Embryonic facial prominence (tissue), 1 donor: ENCODE measurements at regions not wholly inside any gene's neighbourhood (a gene's known extent, or its start where the extent isn't known, plus 50 kb on each side); places are given as distances from the start of the nearest gene placed in this dataset.
"Not testable (repeated sequence)": the region's sequence is repeated elsewhere in the genome, so short reads cannot be mapped to it uniquely, and the experiment has no call there.

ENCODE experiments used
- DNase-seq: peaks from one replicate; pipeline ENCODE4 v3.0.0-alpha.2; 2016; ENCODE audit errors: extremely low spot score

DNA sequence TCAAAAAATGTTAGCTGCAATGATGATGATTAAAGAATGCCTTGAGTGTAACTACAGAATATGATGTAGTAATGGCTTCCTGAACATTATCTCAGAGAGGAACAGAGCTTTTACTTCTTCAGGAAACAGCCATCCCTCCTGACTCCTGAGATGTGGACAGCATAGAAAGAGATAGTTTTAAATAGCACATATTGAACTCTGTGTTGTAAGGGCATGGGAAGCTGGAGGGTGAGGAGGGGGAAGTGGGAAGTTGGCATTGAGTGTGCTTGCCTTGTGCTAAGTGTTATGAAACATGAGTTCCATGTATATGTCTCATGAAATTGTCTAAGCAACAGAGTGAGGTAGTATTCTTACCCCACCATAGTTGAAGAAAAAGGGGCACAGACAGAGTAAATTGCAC lies 161.5 kb upstream of the SLC28A3 start:
- no peak for DNase-seq

DNA sequence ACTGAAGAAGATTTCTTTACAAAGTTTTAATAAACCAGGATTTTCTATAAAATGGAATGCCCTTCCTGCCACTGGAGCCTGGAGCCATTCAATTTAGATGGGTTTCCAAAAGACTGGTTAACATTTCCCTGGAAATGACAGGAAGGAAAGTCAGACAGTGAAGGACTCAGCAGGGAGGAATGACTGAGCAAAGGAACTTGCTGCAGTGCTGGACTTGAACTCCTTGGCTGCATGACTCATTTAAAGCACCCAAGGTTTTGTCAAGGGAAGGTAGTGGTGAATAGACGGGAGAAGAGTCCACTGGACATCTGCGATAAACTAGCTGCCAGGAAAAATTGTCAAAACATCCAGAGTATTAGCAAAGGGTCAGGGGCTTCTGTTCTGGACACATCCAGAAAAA lies 163.8 kb upstream of the SLC28A3 start:
- DNase-seq: no peak

DNA sequence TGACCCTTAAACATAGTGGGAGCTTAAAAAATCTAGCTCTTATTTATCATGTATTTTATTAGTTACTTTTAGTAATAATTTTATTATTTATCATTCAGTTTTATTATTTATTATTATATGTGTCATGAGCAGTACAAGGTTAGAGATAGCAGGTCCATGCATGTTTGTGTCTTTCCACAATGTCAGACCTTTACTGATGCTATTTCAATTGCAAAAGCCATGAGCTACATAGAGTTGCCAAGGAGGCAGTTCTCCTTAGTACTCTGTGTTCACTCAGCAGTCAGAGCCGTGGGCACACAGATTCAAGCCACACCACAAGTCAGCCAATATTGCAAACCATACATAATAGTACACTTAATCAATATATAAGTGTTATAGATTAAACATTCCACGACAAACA lies 157.9 kb upstream of the NTRK2 start:
- no peak for DNase-seq

DNA sequence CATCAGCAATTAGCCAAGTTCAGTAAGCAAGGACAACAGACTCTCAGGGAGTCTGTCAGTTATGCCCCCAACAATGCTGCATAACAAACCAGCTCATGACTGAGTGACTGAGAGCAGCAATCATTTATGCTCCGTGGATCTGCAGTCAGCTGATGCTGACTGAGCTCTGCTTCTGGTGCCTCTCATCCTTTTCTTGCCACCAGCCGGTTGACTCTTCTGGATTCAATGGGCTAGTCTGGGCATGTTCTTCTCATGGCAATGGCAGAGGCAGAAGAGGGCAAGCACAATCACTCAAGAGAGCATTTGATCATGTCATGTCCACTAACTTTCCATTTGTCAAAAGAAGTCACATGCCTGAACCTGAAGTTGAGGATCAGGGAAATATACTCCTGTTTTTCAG lies 157.0 kb upstream of the NTRK2 start:
- DNase-seq: no peak

DNA sequence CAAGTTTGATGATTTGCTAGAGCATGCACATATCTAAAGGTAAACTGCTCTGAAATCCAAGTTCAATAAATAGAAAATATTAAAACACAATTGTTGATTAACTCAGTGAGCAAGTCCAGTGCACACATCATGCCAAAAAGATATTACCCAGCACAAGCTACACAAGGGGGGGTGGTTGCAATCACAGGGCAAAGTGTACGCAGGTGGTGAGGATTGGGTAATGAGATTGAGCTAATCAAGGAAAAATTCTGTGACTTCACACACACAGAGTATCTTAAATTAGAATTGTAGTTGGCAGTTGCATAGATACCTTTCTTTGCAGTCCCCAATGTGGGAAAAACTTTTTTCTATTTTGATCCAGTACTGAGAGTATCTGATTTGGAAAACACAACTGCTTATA lies 156.1 kb upstream of the NTRK2 start:
- no peak for DNase-seq

DNA sequence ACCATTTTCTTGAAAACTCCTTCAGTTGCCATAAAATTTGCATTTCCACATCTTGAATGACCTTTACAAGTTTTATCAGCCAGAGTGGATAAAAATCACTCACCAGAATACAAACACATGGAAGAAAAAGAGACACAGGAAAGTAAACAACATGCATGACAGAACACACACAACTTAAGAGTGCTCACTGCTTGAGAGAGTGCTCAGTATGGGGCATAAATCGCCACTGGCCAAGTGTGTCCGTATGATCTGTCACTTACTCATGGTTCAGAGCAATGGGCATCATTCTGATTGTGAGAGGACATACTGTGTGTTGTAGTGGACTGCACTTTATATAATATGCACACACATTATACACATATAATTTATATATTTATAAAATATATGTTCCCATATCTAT lies 155.6 kb upstream of the NTRK2 start:
- no peak for DNase-seq

DNA sequence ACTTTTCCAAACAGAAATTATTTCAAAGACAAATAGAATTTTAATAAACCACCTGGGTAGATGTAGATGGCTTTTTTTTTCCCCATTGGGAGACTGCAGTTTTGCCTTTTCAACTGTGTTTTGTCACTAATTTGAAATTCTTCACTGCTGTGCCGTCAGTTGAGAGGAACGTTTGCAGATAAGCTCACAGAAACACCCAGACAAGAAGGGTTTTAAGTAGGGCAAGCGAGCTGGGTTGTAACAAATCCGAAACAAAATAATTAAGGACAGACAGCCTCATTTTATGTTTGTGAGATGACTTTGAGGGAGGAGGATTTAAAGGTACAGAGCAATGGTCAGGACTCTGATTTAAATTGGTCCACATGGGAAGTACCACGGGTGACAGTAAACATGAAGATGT lies 155.1 kb upstream of the NTRK2 start:
- DNase-seq: no peak

DNA sequence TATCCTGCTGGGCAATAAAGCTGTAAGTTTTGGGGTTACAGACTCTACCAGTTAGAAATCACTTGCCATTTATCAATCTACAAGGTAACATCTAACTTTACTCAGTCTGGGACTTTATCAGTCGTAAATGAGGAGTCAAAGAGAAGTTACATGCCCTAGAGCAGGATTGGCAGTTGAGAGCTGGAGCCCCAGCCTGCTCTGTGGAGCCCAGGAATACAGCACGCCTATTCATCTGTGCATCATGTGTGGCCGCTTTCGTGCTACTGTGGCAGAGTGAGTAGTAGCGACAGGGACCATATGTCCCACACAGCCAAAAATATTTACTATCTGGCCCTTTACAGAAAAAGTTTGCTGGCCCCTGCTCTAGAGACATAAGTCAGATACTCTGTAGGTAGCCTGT lies 152.5 kb upstream of the NTRK2 start:
- DNase-seq: no peak

DNA sequence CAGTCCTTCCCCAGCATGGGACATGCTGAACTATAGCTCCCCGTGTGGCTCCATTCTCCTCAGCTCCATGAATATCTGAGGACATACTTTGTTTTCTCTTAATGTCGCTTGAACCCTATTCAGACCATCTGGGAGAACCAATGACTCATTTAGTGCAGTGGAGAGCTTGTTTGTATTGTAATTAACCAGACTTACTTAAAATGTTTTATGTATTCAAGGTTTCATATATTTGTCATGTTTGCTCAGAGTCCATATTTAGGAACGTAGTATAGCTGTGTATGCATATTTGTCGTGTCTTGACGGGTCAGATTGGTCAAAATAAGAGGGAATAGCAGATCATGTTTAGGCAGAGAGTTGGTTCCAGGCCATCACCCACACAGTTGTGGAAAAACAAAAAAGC lies 150.1 kb upstream of the NTRK2 start:
- no peak for DNase-seq

DNA sequence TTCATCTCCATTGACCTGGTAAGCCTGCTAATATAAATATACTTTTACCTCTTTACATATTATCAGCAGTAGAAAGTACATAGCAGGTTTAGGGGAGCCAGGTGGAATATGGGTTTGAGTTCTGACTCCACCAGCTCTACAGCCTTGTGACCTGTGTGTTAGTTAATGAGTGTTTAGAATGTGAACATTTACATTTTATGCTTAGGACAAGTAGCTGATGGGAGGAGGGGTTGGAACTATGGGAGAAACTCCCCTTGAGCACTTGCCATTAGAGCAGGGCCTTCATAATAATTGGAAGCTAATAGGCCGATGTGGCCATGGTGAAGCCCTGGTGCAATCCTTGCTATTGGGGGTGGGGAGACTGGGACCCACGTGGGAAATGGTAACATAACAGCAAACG lies 148.3 kb upstream of the NTRK2 start:
- DNase-seq: no peak

DNA sequence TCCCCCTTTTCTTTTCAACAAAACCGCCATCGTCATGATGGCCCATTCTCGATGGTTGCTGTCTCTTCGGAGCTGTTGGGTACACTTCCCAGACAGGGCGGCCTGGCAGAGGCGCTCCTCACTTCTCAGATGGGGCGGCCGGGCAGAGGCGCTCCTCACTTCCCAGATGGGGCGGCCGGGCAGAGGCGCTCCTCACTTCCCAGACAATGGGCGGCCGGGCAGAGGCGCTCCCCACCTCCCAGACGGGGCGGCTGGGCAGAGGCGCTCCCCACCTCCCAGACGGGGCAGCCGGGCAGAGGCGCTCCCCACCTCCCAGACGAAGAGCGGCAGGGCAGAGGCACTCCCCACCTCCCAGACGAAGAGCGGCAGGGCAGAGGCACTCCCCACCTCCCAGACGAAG lies 143.3 kb upstream of the NTRK2 start:
- not testable (repeated sequence) for DNase-seq

DNA sequence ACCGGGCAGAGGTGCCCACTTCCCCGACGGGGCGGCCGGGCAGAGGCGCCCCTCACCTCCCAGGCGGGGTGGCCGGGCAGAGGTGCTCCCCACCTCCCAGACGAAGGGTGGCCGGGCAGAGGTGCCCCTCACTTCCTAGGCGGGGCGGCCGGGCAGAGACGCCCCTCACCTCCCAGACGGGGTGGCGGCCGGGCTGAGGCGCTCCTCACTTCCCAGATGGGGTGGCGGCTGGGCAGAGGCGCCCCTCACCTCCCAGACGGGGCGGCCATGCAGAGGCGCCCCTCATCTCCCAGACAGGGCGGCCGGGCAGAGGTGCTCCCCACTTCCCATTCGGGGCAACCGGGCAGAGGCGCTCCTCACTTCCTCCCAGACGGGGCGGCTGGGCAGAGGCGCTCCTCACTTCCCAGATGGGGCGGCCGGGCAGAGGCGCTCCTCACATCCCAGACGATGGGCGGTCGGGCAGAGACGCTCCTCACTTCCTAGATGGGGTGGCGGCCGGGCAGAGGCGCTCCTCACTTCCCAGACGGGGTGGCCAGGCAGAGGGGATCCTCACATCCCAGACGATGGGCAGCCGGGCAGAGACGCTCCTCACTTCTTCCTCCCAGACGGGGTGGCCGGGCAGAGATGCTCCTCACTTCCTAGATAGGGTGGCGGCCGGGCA lies 142.3 kb upstream of the NTRK2 start:
- not testable (repeated sequence) for DNase-seq

DNA sequence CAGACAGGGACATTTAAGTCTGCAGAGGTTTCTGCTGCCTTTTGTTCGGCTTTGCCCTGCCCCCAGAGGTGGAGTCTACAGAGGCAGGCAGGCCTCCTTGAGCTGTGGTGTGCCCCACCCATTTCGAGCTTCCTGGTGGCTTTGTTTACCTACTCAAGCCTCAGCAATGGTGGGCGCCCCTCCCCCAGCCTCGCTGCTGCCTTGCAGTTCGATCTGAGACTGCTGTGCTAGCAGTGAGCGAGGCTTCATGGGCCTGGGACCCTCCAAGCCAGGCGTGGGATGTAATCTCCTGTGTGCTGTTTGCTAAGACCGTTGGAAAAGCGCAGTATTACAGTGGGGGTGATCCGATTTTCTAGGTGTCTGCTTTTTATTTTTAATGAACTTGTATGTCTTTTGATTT lies 133.6 kb upstream of the NTRK2 start:
- DNase-seq: not testable (repeated sequence)

DNA sequence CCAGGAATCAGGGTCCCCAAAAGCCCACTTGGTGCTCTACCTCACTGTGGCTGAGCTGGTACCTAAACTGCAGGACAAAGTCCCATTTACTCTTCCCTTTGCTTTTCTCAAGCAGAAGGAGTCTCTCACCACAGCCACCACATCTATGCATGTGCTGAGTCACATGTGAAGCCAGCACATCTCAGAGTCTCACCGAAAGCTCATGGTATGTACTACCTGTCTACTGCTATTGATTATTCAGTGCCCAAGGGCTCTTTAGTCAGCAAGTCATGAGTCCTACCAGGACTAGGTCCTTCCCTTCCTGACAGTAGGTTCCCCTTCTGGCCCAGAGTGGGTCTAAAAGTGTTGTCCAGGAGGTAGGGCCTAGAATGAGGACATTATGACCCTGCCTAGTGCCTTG lies 130.7 kb upstream of the NTRK2 start:
- DNase-seq: no peak

DNA sequence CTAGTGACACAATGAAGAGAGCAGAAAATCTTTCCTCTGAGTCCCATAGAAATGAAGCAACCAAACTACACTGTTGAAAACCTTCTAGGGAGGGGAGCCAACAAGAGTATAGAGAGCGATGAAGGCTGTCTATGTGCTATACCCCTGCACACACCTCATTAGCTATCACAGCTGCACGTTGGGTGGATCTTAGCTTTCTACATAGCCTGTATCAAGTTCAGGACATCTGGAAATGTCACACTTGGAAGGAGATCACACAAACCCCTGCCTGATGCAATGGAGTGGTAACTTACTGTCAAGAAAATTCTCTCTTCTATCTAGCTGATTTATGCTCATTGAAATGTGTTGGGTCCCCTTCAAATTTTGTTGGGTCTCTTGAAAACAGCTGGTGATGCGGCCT lies 127.0 kb upstream of the NTRK2 start:
- DNase-seq: no peak

DNA sequence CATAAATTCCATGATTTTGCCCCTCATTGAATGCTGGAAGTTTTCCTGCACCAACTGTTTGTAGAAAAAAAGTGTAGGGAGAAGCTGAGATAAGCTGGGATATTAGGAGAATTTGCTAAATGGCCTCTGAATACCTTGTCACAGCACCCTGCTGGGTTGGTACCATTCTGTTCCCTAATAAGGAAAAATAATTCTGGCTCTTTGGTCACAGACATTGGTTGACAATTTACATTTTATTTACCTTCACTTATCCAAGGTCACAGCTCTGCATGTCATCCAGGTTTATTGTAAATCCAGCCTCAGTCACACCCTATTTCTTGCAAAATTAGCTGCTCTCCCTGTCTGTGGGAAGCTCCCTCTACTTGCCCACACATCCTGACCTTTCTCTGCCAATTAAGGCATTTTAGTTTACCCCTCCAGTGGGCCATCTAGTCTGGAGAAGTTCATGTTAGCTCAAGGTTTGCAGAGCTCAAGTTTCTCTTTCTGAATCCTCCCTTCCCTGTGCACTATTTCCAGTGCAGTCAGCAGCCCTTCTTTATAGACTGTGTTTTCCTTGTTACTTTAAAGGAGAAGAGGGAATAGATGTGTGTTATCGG lies 115.4 kb upstream of the NTRK2 start:
- no peak for DNase-seq

DNA sequence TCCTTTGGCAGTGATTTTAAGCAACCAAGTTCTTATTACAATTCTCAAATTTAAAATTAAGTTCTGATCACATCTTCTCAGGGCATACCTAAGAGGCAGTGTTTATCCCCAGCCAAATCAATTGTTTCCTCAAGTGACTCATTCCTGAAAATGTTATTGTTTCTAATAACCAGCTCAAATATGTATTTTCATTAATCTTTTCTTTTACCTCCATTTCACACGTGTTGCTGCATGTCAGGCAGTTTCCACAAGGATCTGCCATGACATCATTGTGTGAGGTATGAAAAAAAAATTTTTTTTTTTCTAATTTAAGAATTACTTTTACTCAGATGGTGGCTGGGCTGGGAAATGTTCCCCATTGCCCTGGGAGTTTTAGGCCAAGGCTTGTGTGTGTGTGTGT lies 113.0 kb upstream of the NTRK2 start:
- no peak for DNase-seq

DNA sequence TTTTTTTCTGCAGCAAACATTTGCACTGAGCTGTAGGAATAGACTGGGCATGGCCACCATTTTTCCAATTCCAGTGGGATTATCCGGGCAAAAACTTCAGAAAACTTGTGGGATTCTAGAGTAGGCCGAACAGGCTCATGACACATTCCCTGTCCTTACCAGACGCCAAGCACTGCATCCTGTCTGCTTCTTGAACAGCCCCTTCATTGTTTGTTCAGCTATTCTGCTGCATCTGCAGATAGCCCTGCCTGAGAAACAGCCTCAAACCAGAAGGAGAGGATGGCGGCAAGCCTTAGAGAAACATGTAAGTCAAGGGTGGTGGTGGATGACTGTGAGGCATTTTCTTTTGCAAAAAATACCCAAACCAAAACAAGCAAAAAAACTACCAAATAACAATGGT lies 111.8 kb upstream of the NTRK2 start:
- no peak for DNase-seq

DNA sequence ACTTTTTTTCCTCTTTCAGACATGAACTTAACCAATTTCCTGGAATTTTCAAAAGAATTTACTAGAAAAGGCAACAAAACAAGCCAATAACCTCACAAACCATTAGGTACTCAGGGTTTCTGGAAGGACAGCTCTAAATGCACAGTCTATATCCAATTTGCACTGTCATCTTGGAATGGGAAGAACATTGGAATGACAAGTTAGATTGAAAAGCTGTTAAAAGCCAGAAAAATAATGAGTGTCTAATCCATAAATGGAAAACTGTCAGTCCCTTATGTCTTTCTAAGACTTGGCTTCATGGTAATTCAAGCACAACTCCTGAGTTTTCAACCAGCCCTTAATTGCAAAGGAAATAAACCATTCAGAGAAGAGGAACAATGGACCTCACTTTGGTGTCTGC lies 105.8 kb upstream of the NTRK2 start:
- no peak for DNase-seq

DNA sequence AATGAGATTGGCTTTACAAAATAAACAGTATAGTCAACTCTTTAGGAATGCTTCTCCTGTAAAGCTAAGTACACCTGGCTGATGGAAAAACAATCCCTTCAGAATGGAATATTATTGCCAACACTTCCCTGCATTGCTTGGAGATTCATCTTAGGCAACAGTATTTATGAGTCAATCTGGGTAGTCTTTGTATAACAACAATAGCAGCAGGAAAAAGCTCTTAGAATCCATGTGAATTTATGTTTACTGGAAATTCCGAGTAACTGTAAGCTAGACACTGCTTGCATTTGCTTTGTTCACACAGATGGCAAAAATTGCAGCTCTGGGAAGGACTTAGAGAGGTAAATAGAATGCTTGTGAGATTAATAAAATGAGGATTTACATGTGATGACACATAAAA lies 101.7 kb upstream of the NTRK2 start:
- DNase-seq: no peak

DNA sequence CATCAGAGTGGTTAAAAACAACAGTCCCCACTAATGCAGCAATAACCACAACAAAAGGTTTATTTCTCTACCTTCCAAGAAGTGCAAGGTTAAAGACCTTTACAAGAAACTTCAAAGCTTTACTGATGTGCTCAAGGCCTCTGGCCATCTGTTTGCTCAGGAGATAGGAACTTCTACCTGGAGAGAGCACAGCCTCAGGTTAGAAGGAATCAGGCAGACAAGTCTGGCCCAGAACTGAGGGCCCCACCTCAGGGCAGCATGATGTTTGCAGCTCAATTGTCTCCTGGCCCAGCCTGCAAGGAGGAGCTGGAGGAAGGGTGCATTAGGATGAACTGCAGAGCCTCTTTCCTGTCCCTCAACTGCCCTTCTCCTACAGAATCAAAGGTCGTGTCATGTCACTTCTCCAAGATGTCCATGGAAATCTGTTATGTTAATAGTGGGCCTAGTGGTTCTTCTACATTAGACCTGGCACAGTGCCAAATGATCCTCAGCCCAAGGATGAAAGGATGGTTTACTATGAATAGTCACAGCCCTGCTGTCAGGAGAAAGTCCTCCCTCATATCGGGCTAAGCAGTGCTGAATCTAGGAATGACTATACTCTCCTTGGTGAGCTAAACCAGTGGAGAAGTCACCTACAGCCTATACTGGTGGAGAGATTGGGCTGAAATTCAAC lies 98.9 kb upstream of the NTRK2 start:
- DNase-seq: no peak

DNA sequence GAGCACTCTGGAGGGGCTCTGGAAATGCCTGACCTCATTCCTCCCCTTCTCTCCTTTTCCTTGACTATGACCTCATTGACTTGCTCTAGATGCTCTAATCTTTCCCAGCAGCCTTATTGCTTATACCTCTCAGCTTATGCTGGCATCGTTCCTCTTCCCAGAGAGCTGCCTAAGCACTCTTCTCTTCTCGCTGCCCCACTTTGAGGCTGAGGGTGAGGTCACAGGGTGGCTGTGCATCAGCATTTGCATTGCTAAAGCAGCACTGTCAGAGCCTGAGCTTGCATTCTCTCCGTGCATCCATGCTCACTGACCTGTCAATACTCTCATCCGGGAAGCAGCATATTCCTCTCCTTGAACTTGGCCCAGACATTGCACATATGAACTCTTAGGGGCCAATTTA lies 96.4 kb upstream of the NTRK2 start:
- DNase-seq: no peak

DNA sequence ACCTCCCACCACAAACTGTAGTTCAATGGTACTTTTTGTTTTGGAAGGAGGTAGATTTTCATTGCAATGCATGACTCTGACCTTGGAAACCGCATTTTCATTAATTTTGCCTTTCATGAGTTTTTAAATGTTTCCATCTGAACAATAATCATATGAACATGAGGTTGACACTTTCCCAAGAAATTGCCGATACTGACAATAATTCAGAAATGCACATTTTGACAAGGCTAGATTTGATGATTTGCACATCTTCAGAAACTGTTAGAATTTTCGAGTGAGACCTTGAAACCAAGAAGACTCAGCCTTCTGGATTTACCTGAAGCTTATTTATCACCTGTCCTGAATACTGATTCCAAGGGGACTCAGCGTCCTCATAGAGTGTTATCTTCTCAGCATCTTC lies 93.8 kb upstream of the NTRK2 start:
- no peak for DNase-seq

DNA sequence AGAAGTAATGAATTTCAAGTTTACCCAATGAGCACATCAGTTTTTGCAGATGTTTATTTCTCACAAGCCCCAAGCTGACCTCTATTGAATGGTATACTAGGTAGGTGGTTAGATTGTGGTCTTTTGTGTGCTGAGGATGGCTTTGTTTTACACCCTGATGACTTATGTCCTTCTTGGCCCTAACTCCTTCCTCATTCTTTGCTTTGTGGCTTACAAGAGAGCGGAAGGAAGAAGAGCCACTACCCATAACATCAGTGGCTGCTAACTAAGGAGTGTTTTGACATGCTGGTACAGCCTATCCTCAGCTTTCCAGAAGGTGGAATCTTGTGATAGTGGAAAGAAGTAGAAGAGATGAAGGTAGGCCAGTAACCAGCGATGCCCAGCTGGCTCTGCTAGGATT lies 85.7 kb upstream of the NTRK2 start:
- no peak for DNase-seq
